D721Med (cell line): ENCODE measurements at regions not wholly inside any gene's neighbourhood (a gene's known extent, or its start where the extent isn't known, plus 50 kb on each side); places are given as distances from the start of the nearest gene placed in this dataset.

ENCODE experiments used
- DNase-seq: peaks from one replicate; pipeline ENCODE4 v3.0.0; 2011; ENCODE audit warnings: low spot score; ENCODE audit not compliant: insufficient read length
- FAIRE-seq: peaks from 2 replicates; lab custom pipeline; 2011; peaks lifted over from hg19 to GRCh38; lab: Jason Lieb, UNC
- TF ChIP-seq, protein P1 (sequence below): IDR thresholded peaks from 2 replicates; pipeline ENCODE4 v1.5.1; 2012; ENCODE audit warnings: mild to moderate bottlenecking, control low read depth; ENCODE audit not compliant: insufficient read depth; ENCODE audit errors: missing control alignments

DNA sequence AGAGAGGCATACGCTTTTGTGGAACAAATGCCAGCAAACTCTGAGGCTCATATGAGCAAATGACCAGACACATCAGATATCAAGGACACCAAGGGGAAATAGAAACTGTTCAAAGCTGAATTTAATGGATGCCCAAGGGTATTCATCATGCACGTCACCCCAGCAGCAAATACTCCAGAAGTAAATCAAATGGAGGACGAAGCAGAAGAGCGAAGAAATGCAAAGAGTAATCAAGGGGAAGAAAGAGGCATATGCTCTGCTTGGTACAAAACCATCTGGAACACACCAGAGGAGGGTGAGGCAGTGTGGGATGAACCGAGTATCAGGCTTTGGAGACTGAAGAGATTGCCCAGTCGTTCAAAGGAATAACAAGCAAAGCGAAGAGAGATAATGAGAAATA is 232.6 kb upstream of the EGLN3 start:
- DNase-seq (no peak), FAIRE-seq (no peak)
- TF ChIP-seq, protein P1, sequence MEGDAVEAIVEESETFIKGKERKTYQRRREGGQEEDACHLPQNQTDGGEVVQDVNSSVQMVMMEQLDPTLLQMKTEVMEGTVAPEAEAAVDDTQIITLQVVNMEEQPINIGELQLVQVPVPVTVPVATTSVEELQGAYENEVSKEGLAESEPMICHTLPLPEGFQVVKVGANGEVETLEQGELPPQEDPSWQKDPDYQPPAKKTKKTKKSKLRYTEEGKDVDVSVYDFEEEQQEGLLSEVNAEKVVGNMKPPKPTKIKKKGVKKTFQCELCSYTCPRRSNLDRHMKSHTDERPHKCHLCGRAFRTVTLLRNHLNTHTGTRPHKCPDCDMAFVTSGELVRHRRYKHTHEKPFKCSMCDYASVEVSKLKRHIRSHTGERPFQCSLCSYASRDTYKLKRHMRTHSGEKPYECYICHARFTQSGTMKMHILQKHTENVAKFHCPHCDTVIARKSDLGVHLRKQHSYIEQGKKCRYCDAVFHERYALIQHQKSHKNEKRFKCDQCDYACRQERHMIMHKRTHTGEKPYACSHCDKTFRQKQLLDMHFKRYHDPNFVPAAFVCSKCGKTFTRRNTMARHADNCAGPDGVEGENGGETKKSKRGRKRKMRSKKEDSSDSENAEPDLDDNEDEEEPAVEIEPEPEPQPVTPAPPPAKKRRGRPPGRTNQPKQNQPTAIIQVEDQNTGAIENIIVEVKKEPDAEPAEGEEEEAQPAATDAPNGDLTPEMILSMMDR: no peak

DNA sequence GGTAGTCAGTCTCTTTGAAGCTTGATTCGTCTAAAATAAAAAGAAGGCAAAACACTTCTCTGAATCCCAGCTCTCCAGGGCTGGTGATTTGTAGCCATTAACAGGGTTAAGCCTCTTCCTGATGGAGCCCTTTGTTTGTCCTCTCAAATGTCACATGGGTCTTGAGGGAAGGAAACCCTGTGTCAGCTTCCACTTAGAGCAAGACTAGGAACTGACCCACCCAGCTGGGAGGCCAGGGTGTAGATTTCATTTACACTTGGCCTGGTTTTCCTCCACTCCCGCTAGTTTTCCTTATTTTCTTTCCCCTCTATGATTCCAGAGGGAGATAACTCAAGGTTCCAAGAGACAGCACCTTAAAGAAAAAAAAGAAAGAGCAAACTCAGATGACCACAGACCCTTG is 230.5 kb upstream of the EGLN3 start:
- no peak for DNase-seq
- no peak for FAIRE-seq
- TF ChIP-seq, protein P1: no peak

DNA sequence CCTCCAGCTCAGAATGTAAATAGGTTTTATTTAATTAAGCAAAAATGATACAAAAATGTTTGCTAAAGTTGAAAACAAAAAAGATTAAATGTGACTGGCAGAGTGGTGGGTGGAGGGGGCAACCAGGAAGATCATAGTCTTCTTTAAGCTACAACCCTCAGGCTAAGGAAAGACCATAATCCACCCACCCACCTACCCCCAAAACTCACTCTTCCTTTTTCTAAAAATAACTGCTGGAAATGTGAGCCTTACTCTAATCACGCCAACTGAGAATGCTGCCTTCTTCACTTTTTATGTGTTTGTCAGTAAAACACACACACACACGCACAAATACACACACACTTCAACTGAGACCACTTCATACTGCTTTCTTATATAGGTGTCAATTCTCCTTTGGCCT is 230.0 kb upstream of the EGLN3 start:
- DNase-seq (no peak), FAIRE-seq (no peak)
- TF ChIP-seq, protein P1: no peak

- TF ChIP-seq, protein P1: no peak
- no peak for FAIRE-seq
- DNase-seq: no peak
Observed at GRCh38 chr14:34180434-34180833, 229.6 kb upstream of the EGLN3 start.

- DNase-seq (no peak), FAIRE-seq (no peak)
- TF ChIP-seq, protein P1: no peak
Observed at GRCh38 chr14:34179727-34180126, 228.9 kb upstream of the EGLN3 start.

DNA sequence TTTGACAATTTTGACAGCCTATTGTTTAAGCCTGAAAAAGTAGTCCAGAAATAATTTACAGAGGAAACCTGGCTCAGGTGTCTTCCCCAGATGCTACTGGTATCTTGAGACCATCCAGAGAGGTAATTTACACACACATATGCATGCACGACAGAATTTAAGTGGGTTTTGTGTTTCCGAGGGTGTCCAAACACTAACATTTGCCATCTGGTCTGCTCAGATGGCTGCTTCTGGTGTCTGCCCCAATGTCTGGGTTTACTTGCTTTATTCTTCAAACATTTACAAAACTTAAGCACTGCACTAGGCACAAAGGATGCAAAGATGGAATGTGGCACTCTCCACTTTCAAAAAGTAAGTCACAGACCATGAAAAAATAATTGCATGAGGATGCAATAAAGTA is 226.6 kb upstream of the EGLN3 start:
- DNase-seq: no peak
- TF ChIP-seq, protein P1: no peak
- FAIRE-seq: no peak

DNA sequence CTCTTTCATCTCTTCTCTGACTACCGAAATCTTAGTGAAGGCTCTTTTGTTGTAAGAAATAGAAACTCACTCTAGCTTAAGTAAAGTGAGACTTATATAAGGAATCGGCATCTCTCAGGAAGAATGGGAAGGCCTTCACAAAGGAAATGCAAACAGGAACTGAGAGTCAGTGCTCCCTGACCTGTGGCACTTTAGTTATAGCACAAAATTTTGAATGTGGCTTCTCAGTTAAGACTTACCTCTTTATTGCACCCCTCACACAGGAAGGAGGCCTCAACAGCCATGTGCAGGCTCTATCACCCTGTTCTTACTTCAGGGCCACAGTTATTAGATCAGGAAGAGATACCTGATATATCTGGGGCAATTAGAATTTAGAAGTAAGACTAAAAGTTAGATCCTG is 224.7 kb upstream of the EGLN3 start:
- no peak for FAIRE-seq
- no peak for DNase-seq
- TF ChIP-seq, protein P1: no peak
